ENCODE measurements at regions not wholly inside any gene's neighbourhood (a gene's known extent, or its start where the extent isn't known, plus 50 kb on each side); places are given as distances from the start of the nearest gene placed in this dataset.

DNA sequence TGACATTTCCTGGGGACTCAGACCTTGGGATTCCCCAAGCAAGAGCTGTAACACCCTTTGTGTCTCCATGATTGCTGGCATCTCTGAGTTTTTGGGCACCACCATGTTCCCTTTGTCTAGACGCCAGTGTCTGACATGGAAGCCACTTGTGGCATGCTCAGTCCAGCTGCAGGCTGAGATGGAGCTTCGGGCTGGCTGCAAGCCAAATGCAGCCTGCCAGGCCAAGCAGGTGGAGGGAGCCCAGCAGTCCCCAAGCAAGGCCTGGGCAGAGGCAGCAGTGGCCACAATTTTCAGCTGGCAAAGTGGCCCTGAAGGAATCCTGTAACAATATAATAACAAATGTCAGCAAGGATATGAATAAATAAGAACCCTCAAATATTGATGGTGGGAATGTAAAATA is 86.2 kb upstream of the ABCB5 start:
- CTCF ChIA-PET: no interaction called here
- Histone ChIP-seq H3K27ac (ENCODE audit: low read depth, low read length) (no peak overlapping the region), H3K9me3 (ENCODE audit: control insufficient read depth, insufficient read depth, low read length) (peaks cover 7% of the 10 kb centered on the region), H3K27me3 (ENCODE audit: control insufficient read depth, insufficient read depth, low read length) (no peaks in the 10 kb centered on the region), H3K4me3 (ENCODE audit: low read depth, low read length) (no peak overlapping the region)
- TF ChIP-seq, protein P1, sequence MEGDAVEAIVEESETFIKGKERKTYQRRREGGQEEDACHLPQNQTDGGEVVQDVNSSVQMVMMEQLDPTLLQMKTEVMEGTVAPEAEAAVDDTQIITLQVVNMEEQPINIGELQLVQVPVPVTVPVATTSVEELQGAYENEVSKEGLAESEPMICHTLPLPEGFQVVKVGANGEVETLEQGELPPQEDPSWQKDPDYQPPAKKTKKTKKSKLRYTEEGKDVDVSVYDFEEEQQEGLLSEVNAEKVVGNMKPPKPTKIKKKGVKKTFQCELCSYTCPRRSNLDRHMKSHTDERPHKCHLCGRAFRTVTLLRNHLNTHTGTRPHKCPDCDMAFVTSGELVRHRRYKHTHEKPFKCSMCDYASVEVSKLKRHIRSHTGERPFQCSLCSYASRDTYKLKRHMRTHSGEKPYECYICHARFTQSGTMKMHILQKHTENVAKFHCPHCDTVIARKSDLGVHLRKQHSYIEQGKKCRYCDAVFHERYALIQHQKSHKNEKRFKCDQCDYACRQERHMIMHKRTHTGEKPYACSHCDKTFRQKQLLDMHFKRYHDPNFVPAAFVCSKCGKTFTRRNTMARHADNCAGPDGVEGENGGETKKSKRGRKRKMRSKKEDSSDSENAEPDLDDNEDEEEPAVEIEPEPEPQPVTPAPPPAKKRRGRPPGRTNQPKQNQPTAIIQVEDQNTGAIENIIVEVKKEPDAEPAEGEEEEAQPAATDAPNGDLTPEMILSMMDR (IDR thresholded peaks at IDR 0.05; ENCODE audit: low read depth, low read length): no peak
- POLR2A ChIA-PET: interaction anchor here (0.6 kb wide), 1 partner anchor 396 kb away, joined by 3 read pairs; no protein-coding TSS in a partner anchor
- no peak for DNase-seq (ENCODE audit: low read depth, low spot score)

DNA sequence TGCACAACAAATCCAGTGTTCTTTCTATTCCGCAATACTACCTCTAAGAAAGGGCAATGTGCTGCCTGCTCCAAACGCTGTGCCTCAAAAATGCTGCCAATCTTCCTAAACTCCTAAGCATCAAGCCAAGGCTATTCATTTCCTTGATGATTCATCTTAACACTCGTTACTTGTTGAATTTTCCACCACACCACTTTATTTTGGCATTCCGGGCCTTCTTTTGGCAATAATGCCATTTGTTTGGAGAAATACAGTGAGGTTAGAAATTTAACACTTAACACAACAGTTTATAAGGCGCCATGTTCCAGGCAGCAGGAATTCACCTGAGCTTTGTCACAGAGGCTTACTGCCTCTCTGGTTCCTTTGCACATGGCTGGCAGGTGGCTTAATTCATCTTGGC is 82.6 kb upstream of the ABCB5 start:
- DNase-seq (ENCODE audit: low read depth, low spot score): no peak
- POLR2A ChIA-PET: no interaction called here
- CTCF ChIA-PET: no interaction called here
- Histone ChIP-seq H3K9me3 (ENCODE audit: control insufficient read depth, insufficient read depth, low read length) (peaks cover 7% of the 10 kb centered on the region), H3K27me3 (ENCODE audit: control insufficient read depth, insufficient read depth, low read length) (no peaks in the 10 kb centered on the region), H3K4me3 (ENCODE audit: low read depth, low read length) (no peak overlapping the region), H3K27ac (ENCODE audit: low read depth, low read length) (no peak overlapping the region)
- TF ChIP-seq, protein P1 (IDR thresholded peaks at IDR 0.05; ENCODE audit: low read depth, low read length): no peak

DNA sequence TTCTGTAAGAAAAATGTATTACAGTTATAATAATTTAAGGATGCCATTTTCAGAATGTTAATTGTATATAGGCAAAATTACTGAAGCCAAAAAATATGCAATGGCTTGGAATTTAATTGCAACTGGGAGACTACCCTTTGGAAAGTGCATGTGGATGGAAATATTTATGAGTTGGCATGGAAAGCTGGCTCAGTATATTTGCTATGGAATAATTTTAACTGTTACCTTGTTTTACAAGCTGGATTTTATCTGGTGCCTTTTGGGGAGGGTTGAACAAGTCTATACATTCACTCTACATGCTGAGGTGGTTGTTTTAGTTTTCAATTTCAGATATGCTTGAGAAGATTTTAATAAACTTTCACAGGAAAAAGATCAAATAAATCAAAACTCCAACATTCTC is 80.9 kb upstream of the ABCB5 start:
- H3K4me3 ChIP-seq (ENCODE audit: low read depth, low read length): no peak overlapping the region
- H3K27me3 ChIP-seq (ENCODE audit: control insufficient read depth, insufficient read depth, low read length): no peaks in the 10 kb centered on the region
- CTCF ChIA-PET: no interaction called here
- no peaks in the 10 kb centered on the region; the same call in 1 of the 2 replicates for H3K9me3 ChIP-seq (ENCODE audit: control insufficient read depth, insufficient read depth, low read length)
- TF ChIP-seq, protein P1 (IDR thresholded peaks at IDR 0.05; ENCODE audit: low read depth, low read length): no peak
- POLR2A ChIA-PET: no interaction called here
- DNase-seq (ENCODE audit: low read depth, low spot score): no peak
- no peak overlapping the region for H3K27ac ChIP-seq (ENCODE audit: low read depth, low read length)

DNA sequence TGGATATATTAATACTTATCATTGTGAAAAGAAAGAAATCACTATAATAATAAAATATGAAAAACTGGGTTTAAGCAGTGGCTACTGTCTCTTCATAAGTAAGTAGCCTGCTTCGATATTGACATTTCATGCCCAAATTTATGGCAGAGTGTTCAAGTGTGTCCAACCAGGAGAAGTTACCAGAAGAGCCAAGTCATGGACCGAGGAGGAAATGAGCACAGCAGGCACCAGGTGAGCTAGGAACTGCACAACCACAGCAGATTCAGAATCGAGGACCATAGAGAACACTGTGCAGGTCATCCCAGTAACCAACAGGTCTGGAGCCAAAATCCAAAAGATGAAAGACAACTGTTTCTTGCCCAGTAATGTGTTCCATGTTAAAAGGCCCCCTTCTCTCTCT is 79.9 kb upstream of the ABCB5 start:
- Histone ChIP-seq H3K9me3 (ENCODE audit: control insufficient read depth, insufficient read depth, low read length) (no peaks in the 10 kb centered on the region; the same call in 1 of the 2 replicates), H3K4me3 (ENCODE audit: low read depth, low read length) (no peak overlapping the region), H3K27me3 (ENCODE audit: control insufficient read depth, insufficient read depth, low read length) (no peaks in the 10 kb centered on the region), H3K27ac (ENCODE audit: low read depth, low read length) (no peak overlapping the region)
- ChIA-PET POLR2A (no interaction called here), CTCF (no interaction called here)
- TF ChIP-seq, protein P1 (IDR thresholded peaks at IDR 0.05; ENCODE audit: low read depth, low read length): no peak
- DNase-seq (ENCODE audit: low read depth, low spot score): no peak

DNA sequence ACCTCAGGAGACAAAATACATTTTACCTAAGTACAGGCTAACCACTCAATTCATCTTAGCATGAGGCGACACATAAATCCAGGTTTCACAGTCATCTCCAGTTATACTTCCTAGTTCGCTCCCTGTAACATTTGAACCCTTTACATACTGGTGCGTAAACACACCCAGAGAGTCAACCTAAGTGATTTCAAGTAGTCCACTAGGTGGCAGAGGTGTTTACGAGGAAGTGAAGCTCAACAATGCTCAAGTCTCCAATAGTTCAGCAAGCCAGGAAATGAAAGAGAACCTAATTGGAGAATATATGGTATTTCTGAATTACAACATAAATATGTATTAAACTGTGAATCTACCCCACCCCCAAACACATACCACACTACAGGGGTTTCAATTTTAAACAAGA is 76.3 kb upstream of the ABCB5 start:
- TF ChIP-seq, protein P1 (IDR thresholded peaks at IDR 0.05; ENCODE audit: low read depth, low read length): no peak
- ChIA-PET POLR2A (no interaction called here), CTCF (no interaction called here)
- Histone ChIP-seq H3K27ac (ENCODE audit: low read depth, low read length) (no peak overlapping the region), H3K4me3 (ENCODE audit: low read depth, low read length) (no peak overlapping the region), H3K9me3 (ENCODE audit: control insufficient read depth, insufficient read depth, low read length) (no peaks in the 10 kb centered on the region; the same call in 1 of the 2 replicates), H3K27me3 (ENCODE audit: control insufficient read depth, insufficient read depth, low read length) (no peaks in the 10 kb centered on the region)
- no peak for DNase-seq (ENCODE audit: low read depth, low spot score)

Measured in AG04450 (cell line).